Pancreas (tissue), 10 donors: ENCODE measurements at regions not wholly inside any gene's neighbourhood (a gene's known extent, or its start where the extent isn't known, plus 50 kb on each side); places are given as distances from the start of the nearest gene placed in this dataset.
A peak's percentile ranks its signal among the peaks of the same experiment; 100 is the strongest.
"Not testable (repeated sequence)": the region's sequence is repeated elsewhere in the genome, so short reads cannot be mapped to it uniquely, and the experiment has no call there.

ENCODE experiments used
- ATAC-seq, 4 donors: fragments of 200-7000 bp; cut with Tn5 transposase; one replicate each; pipeline versions ENCODE4 v1.8.0 to v1.9.1; 2020; ENCODE audit warnings: mild to moderate bottlenecking in 4 of 4, moderate library complexity in 4 of 4
- DNase-seq, 6 donors: peaks; one replicate each; pipeline ENCODE4 v3.0.0-alpha.2; 2020
- FAIRE-seq: peaks from 2 replicates; lab custom pipeline; 2012; peaks lifted over from hg19 to GRCh38; lab: Jason Lieb, UNC
- H3K27ac ChIP-seq, 4 donors: fragments of 200-600 bp; sonication (generic); 1 replicate in 3 of 4; 2 replicates in 1 of 4; pipeline versions ENCODE4 v1.5.0 to v1.8.0; 2020
- H3K27me3 ChIP-seq, 4 donors: fragments of 200-600 bp; one replicate each; pipeline ENCODE4 v1.8.0; 2021
- H3K36me3 ChIP-seq, 3 donors: fragments of 200-600 bp; sonication (generic) in 1 of 3; one replicate each; pipeline versions ENCODE4 v1.5.0 to v1.8.0; 2020 to 2021
- H3K4me1 ChIP-seq, 3 donors: fragments of 200-600 bp; one replicate each; pipeline ENCODE4 v1.8.0; 2021
- H3K4me3 ChIP-seq, 4 donors: fragments of 200-600 bp; sonication (generic) in 2 of 4; one replicate each; pipeline versions ENCODE4 v1.5.0 to v1.8.0; 2020 to 2021
- H3K9me3 ChIP-seq, 4 donors: fragments of 200-600 bp; one replicate each; pipeline ENCODE4 v1.8.0; 2021
- WGBS, 2 donors: extraction: QIAGEN DNeasy Blood & Tissue Kit; methylation state at CpG; one replicate each; pipeline ENCODE4 v1.1.7; 2013; 5-methylcytosine and 5-hydroxymethylcytosine counted together
- intact Hi-C, 3 donors: fragments of 100-400 bp; cut with DNase I; formaldehyde crosslinking; loops; one replicate each; pipeline versions ENCODE4 v1.11.1 to v1.14.2; 2022
- donor health status: healthy with polysubstance abuse.
- donor health status: DM: no; HTN: no; CAD: no; lungs with moderate emphysema.
- donor health status: DM: no; HTN: no; CAD: no.
- donor health status: control.
- donor health status: control.
- donor health status: Bipolar disorder and iron deficiency.
- donor health status: DM: yes; HTN: yes; CAD: no.
- donor health status: DM: no; HTN: no; CAD: no.
- donor health status: DM: no; HTN: no; CAD: no.
- donor health status: DM: yes; HTN: yes; CAD: no.

- intact Hi-C loops, H3K36me3 ChIP-seq, H3K27me3 ChIP-seq, H3K4me3 ChIP-seq, ATAC-seq, H3K4me1 ChIP-seq, DNase-seq, H3K9me3 ChIP-seq, FAIRE-seq, H3K27ac ChIP-seq: not testable (repeated sequence)
- no CpG with 5 or more reads among the region's 4 CpGs for WGBS, 2 donors
Observed at GRCh38 chrY:6426701-6427100, 180.7 kb downstream of the TSPY2 start.

GRCh38 chrY:6445529-6445928 is 199.5 kb downstream of the TSPY2 start:
- H3K27me3 ChIP-seq, H3K9me3 ChIP-seq, DNase-seq, H3K4me1 ChIP-seq, FAIRE-seq, H3K27ac ChIP-seq, H3K36me3 ChIP-seq, intact Hi-C loops, ATAC-seq, H3K4me3 ChIP-seq: not testable (repeated sequence)
- WGBS, 2 donors, result no CpG with 5 or more reads among the region's 2 CpGs

GRCh38 chrY:6447408-6447807 is 201.4 kb downstream of the TSPY2 start:
- H3K36me3 ChIP-seq, H3K4me1 ChIP-seq, H3K4me3 ChIP-seq, FAIRE-seq, intact Hi-C loops, H3K27ac ChIP-seq, DNase-seq, H3K27me3 ChIP-seq, ATAC-seq, H3K9me3 ChIP-seq: not testable (repeated sequence)
- WGBS, 2 donors, result no CpG with 5 or more reads among the region's 3 CpGs

DNA sequence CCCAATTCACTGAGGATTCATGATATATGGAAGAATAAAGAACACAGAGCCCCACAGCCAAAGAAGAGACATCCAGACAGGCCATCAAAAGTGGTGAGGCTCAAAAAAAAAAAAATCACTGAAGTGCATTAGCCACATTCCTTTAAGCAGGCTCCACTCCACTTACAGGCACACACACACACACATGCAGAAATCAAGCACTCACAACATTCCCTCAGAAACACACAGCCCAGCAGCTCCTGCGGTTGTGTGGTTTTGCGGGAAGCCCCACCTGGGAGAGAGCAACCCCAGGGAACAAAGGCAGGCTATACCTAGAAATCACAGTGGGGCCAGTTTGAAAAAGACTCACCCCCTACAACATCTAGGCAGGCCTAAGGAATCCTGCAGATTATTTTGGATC is 222.3 kb downstream of the TSPY2 start:
- intact Hi-C loops, FAIRE-seq, DNase-seq, H3K9me3 ChIP-seq, H3K27ac ChIP-seq, H3K36me3 ChIP-seq, ATAC-seq, H3K27me3 ChIP-seq, H3K4me3 ChIP-seq, H3K4me1 ChIP-seq: not testable (repeated sequence)
- WGBS, 2 donors, result no CpG with 5 or more reads among the region's 2 CpGs

DNA sequence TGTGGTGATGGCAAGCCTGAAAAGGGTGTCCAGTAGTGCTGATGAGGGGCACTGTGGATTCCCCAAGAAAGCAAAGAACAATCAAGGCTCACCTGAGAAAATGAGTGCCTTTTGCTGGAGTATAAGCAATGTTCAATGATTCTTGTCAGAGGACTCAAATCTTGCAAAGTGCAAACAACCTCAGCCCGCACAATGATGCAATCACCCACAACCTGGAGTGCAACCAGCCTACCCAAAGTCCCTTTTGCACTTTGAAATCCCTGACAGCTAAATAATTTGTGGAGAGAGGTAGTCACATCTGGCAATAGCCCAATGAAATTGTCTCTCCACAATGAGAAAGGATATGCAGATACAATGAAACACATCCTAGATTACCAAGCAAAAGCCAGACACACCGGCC is 225.8 kb downstream of the TSPY2 start:
- H3K4me1 ChIP-seq, ATAC-seq, intact Hi-C loops, H3K4me3 ChIP-seq, H3K36me3 ChIP-seq, FAIRE-seq, H3K27ac ChIP-seq, H3K9me3 ChIP-seq, DNase-seq, H3K27me3 ChIP-seq: not testable (repeated sequence)
- WGBS, 2 donors, result no CpG with 5 or more reads among the region's 2 CpGs

DNA sequence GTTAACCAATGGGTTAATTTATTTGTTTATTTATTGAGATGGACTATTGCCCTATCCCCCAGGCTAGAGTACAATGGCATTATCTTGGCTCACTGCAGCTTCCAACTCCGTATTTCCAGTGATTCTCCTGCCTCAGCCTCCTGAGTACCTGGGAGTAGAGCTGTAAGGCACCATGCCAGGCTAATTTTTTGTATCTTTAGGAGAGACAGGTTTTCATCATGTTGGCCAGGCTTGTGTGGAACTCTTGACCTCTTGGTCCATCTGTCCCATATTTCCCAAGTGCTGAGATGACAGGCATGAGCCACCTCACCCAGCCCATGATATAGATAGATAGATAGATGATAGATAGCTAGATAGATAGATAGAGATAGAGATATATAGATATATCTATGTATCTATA is 249.4 kb downstream of the TSPY2 start:
- intact Hi-C loops, H3K4me1 ChIP-seq, H3K9me3 ChIP-seq, ATAC-seq, H3K36me3 ChIP-seq, H3K27me3 ChIP-seq, H3K4me3 ChIP-seq, FAIRE-seq, DNase-seq, H3K27ac ChIP-seq: not testable (repeated sequence)
- 26% methylated on average over 1 of the region's 1 CpG; no CpG with 5 or more reads in 1 of the 2 donors for WGBS, 2 donors

DNA sequence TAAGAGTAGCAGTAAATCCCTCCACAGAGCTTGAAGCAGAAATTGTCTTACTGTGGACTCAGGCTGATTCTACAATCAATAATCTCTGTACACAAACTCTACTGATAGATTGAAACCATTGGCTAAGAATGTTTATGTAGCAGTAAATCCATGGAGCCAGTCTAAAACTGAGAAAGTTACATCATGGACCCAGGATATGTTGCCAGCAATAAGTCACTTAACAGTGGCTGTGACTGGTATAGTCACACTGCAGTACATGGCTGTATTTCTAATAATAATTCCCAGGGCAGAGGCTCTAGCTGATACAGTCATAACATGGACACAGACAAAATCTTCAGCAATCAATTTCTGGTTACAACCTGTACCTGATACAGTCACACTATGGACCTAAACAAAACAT is 262.8 kb downstream of the TSPY2 start:
- H3K27ac ChIP-seq, H3K27me3 ChIP-seq, H3K36me3 ChIP-seq, H3K4me3 ChIP-seq, ATAC-seq, H3K9me3 ChIP-seq, intact Hi-C loops, H3K4me1 ChIP-seq, FAIRE-seq: not testable (repeated sequence)
- DNase-seq, result peak in 1 of 6 donors; percentile 3

DNA sequence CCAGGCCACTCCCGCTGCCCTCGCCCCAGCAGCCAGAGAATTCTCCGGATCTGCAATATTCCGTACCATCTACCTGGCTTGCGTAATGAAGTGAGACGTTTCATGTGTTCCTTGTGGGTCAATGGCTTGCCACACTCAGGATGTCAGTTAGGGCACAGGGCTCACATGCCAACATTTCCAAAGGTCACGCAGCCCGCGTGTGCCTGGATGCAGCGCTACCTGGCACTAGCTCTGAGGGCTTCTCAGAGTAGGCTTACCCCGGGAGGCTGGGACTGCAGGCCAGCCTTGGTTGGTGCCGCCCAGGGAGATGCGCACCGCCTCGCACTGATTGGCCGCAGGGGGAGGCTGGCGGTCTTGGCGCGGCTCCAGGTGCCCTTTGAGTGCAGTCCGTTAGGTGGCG is 274.0 kb downstream of the TSPY2 start:
- intact Hi-C loops, H3K4me1 ChIP-seq, H3K9me3 ChIP-seq, DNase-seq, ATAC-seq, H3K27ac ChIP-seq, H3K36me3 ChIP-seq, FAIRE-seq, H3K27me3 ChIP-seq, H3K4me3 ChIP-seq: not testable (repeated sequence)
- WGBS, 2 donors, result 89% methylated on average over 9 of the region's 21 CpGs; no CpG with 5 or more reads in 1 of the 2 donors

- H3K9me3 ChIP-seq, H3K4me3 ChIP-seq, intact Hi-C loops, FAIRE-seq, ATAC-seq, DNase-seq, H3K27me3 ChIP-seq, H3K27ac ChIP-seq, H3K4me1 ChIP-seq, H3K36me3 ChIP-seq: not testable (repeated sequence)
- 52% methylated on average over 2 of the region's 3 CpGs; no CpG with 5 or more reads in 1 of the 2 donors for WGBS, 2 donors
Observed at GRCh38 chrY:6544076-6544756, 298.2 kb downstream of the TSPY2 start.

DNA sequence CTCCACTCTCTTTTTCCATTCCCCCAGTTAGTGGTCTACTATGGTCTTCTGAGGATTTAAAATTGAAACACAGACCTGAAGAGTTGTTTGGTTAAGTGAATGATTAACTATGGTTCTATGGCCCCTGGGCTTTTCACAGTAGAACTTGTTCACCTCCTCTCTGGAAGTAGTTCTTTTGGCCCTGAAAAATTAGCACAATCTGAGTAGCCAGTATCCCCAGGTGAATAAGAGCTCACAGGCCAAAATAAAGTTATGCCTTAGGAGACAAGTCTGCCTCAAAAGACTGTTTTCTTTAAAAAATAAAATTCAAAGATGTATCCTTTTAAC is 298.7 kb downstream of the TSPY2 start:
- H3K27ac ChIP-seq, H3K4me1 ChIP-seq, H3K9me3 ChIP-seq, intact Hi-C loops, H3K27me3 ChIP-seq, ATAC-seq, H3K4me3 ChIP-seq, DNase-seq, FAIRE-seq, H3K36me3 ChIP-seq: not testable (repeated sequence)

- H3K9me3 ChIP-seq, DNase-seq, ATAC-seq, intact Hi-C loops, H3K27me3 ChIP-seq, H3K4me3 ChIP-seq, H3K4me1 ChIP-seq, H3K36me3 ChIP-seq, H3K27ac ChIP-seq, FAIRE-seq: not testable (repeated sequence)
Observed at GRCh38 chrY:6552930-6553329, 306.9 kb downstream of the TSPY2 start.

GRCh38 chrY:6567030-6567429 is 321.0 kb downstream of the TSPY2 start:
- FAIRE-seq, H3K4me1 ChIP-seq, ATAC-seq, H3K27ac ChIP-seq, H3K36me3 ChIP-seq, H3K27me3 ChIP-seq, intact Hi-C loops, H3K4me3 ChIP-seq, DNase-seq, H3K9me3 ChIP-seq: not testable (repeated sequence)
